ENCODE measurements at regions not wholly inside any gene's neighbourhood (a gene's known extent, or its start where the extent isn't known, plus 50 kb on each side); places are given as distances from the start of the nearest gene placed in this dataset.

DNA sequence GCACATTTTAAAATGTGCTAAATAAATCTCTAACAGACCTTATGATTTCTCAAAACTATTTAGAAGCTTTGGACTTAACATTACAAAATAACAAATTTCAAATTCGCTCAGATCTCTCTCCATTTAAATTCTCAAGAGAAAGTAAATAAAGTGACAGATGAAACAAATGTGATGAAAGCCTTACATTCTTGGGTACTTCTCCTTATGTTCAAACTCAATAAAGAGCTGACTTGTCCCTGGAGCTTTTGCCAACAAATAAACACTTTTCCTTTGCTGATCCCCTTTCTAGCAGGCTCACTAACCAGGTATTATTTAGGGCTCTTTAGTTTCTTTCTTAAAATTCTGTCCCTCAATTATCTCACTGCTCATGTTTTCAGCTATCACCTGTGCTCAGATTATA, 259.1 kb upstream of the ARPP21 start:
- DNase-seq = no peak

GRCh38 chr3:35383216-35383615, 256.1 kb upstream of the ARPP21 start:
- no peak for DNase-seq

- peak; percentile 90 for DNase-seq
These were observed 255.4 kb upstream of the ARPP21 start for GRCh38 chr3:35383719-35384555.

DNA sequence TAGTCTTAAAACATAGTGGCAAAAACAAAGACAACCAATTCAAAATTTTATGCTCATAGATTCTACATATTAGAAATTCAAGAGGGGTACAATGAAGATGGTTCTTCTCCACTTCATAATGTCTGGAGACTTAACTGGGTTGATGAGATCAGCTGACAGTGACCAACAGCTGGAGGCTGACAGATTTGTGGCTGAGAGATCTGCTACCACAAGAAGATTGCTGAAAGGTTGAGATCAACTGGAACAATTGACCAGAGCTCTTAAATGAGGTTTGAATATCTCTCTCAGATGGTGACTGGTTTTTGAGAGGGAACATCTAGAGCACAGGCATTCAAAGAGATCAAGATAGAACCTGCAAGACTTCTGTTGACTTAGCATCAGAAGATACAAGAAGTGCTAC, 254.1 kb upstream of the ARPP21 start:
- no peak for DNase-seq

DNA sequence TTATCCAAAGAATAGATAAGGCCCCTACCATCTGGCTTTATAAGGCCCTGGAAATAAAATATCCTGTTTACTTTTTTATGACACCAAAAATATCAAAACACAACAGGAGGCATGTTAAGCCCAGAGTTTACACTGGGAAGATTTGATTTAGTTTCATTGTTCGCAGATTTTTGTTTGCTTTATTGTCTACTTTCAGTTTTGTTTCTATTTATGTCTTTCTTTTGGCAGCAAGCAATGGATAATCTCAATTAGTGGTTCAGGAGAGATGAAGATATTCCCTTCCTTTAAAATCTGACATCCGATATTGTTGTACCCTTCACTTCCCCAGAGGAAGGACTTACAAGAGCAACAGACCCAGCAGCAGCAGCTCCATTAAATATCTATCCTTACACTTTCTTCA, 249.4 kb upstream of the ARPP21 start:
- no peak for DNase-seq

DNA sequence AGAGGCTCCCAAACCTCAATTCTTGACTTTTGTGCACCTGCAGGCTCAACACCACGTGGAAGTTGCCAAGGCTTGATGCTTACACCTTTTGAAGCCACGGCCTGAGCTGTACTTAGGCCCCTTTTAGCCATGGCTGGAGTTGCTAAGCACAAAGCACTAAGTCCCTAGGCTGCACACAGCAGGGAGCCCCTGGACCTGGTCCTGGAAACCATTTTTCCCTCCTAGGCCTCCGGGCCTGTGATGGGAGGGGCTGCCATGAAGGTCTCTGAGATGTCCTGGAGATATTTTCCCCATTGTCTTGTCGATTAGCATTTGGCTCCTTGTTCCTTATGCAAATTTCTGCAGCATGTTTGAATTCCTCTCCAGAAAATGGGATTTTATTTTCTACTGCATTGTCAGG, 247.1 kb upstream of the ARPP21 start:
- no peak for DNase-seq

- peak; percentile 90 for DNase-seq
These were observed 245.2 kb upstream of the ARPP21 start for GRCh38 chr3:35393901-35394799.

- no peak for DNase-seq
These were observed 244.4 kb upstream of the ARPP21 start for GRCh38 chr3:35394905-35395304.

GRCh38 chr3:35401671-35402070, 237.7 kb upstream of the ARPP21 start:
- DNase-seq = no peak

GRCh38 chr3:35404571-35404970, 234.8 kb upstream of the ARPP21 start:
- DNase-seq = no peak

- no peak for DNase-seq
These were observed 230.4 kb upstream of the ARPP21 start for GRCh38 chr3:35408882-35409281.

DNA sequence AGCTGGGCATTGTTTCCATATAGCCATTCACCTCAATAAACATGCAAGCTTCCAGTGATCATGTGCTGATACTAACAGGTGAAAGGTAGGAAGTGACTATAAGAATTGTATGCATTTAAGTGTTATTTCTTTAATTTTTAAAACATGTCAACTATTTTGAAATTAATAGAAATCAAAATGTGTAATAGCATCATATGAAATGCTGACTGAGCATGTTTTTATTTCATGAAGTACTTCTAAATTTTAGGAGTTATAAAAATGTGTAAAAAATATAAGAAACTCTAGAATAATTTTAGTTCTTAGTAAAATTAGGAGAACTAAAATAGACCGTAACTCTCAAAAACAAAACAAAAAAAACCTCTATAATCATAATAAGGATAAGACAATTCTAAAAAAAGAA, 229.3 kb upstream of the ARPP21 start:
- DNase-seq = no peak

DNA sequence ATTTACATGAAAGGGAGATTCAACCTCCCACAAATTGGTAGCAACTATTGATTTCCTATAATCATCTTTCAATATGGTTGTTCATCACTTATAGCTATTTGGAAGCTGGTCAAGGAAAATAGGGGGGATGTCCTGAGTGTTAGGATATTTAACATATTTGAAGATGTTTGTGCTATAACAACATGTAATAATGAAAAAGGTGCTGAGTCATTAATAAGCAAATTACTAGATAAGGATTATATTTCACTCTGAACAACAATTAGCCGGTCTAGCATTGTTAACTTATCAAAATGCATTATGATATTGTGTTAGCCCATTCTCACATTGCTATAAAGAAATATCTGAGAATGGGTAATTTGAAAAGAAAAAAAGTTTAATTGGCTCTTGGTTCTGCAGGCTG, 225.8 kb upstream of the ARPP21 start:
- no peak for DNase-seq

DNA sequence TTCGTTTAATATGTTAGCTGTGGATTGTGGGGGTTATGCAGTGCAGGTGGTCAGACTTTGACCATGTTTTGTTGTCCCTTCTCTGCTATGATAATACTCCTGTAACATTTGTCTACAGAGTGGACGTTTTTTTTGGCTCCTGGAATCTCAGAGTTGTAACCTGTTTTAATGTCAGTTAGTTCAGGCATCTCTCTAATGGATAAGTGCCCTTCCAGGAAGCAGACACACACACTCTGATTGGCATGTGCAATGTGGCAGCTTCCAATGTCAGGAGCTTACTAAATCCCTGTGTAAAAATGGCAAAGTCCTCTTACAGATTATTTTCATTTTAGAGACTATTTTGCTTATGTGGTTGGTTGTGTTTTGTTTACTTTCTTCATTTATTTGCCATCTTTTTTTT, 222.2 kb upstream of the ARPP21 start:
- DNase-seq = no peak

DNA sequence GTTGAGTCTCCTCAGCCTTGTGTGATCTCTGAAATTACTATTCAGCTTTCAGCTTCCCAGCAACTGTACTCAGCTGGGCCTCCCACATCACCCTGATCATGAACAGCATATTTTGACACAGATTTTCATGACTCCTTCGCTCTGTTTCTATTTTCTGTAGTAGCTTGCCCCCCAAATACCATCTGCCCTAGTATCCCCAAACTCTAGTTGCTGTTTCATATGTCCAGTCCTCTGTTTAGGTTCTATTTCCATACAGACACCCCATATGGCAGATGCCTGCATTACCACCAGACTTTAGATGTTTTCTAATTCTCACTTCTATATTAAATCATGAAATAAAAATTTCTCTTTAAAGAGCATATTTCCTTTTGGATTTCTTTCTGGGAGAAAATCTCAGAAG, 217.2 kb upstream of the ARPP21 start:
- no peak for DNase-seq

DNA sequence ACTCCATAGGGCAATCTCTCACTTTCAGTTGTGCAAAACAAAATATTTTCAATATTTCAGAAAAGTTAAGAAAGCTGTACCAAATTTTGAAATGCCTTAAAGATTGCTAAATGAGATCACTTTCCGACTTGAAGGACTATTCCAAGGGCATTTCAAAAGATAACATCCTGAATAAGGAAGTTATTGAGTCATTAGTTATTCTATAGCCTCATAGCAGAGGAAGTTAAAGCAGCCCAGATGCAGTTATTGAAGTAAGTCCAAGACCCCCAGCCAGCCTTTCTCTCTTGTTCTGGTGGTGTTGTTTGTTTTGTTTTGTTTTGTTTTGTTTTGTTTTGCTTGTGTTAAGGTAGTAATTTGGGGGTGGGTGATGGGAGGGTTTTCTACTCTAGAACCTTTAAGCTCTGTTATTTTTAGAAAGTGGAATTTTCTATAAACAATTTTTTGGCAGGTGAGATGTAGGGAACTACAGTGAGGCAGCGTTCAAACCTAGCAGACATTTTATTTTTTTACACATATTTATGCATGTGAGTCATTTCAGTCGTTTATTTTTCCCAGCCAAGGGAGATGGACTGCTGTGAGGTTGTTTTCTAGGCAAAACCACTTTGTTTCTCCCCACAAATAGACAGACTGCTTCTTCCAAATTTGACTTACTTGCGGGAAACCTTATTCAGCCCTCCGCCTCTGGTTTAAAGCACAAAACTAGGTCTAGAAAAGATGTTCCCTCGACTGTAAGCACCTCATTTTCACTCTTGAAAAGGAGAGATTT, 216.3 kb upstream of the ARPP21 start:
- no peak for DNase-seq

DNA sequence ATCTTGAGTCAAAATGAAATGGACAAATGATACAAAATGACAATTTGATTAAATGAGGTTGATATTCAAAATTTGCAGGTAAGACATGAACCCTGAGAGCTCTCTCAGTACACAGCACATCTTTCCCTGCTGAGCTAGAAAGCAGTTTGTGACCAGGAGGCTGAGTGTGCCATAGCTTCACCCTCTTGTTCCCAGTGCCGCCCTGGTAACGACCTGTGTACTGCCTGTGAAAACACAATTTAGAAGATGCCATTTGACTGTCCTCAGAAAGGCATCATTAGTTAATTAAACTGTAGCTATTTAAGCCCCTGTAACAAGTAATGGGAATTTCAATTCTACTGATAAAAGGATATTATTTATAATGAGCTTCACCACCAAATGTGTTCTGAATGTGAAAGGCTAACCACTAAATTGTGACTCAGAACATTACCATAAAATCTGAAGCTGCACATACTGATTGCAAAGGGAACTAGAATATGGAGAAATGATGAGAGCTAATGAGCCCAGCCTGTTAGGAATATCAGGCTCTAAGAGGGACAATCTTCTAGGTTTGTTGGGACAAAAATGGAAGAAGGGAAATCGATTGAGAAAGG, 212.9 kb upstream of the ARPP21 start:
- DNase-seq = no peak

GRCh38 chr3:35437381-35437780, 201.9 kb upstream of the ARPP21 start:
- no peak for DNase-seq

DNA sequence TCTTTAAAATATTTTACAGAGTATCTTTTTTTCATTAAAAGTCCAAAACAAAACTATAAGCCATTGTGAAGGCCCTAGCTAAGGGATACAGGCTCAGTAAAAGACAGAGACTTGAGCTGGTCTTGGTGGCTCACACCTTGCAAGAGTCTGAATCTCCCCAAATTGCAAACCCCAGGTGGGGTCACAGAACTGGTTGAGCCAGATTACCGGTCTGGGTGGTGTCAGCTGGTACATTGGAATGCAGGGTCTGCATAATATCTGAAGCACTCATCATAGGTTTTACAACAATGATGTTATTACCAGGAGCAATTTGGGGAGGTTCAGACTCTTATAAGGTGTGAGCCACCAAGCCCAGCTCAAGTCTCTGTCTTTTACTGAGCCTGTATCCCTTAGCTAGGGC, 201.2 kb upstream of the ARPP21 start:
- no peak for DNase-seq

DNA sequence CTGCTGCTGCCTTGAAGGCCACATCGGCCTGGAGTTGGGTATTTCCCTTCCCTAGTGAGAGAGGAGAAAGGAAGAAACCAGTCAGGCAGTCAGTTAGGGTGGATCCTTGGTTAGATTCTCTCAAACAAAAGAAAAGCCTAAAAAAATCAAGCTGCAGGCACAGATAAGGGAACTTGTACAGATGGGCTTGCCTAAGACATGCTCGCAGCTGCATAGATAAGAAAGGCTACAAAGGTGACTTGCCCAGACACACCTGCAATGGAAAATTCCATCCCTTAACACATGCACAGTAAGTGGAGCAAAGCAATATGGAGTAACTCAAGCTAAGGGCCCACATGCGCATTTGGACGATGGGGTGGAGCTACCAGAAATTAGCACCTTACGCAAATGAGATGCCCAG, 199.7 kb upstream of the ARPP21 start:
- no peak for DNase-seq

DNA sequence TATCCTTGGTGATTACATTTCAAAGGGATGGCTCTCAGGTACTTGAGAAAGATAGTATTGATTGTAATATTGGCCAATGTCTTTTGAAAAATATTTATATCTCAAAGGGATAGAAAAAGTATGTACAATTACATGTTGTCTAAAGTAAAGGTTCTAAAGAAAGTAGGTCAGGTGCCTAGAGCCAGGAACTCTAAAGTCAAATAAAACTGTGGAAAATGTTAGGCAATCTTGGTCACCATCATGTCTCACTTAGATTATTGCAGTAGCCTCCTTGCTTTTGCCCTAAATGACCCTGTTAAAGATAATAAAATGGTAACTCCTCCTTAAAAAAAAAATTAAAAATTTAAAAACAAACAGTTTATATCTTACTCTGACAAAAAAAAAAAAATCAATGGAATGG, 198.5 kb upstream of the ARPP21 start:
- no peak for DNase-seq

DNA sequence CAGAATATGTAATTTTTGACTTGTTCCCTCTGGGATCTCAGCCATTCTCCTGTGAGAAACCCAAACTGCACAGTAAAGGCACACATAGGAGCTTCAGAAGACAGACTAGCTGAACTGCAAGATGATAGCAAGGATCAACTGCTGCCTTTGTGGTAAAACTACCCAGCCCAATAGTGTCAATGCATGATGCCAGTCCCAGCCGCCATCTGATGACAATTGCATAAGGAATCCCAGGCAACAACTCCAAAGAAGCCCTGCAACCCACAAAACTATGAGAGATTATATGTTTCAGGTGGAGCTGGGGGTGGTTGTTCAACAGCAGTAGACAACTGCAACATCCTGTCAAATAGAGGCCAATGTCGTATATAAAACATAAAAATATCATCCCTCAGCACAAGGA, 192.4 kb upstream of the ARPP21 start:
- DNase-seq = no peak

DNA sequence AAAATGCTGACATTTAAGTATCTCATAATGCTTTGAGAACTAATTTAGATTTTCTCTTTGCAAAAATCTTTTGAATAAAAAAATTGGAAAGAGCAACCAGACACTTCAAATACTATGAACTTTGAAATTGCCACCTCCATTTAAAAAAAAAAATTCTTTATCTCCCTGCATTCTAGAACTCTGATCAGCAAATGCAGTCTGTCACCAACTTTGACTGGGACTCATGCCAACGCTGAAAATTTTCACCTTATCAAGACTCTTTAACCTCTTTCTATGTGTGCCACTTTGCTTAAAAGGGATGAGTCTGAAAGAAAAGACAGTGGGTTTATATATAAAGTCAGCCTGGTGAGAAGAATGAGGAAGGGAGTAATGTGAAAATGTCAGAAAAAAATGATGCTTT, 191.2 kb upstream of the ARPP21 start:
- no peak for DNase-seq
